BLaER1 (cell line): ENCODE measurements at regions not wholly inside any gene's neighbourhood (a gene's known extent, or its start where the extent isn't known, plus 50 kb on each side); places are given as distances from the start of the nearest gene placed in this dataset.

Experiments
- H3K27ac ChIP-seq: shearing (Covaris generic); formaldehyde crosslinking; 2 replicates; pipeline ENCODE4 v1.8.1; 2022
- H3K27me3 ChIP-seq: shearing (Covaris generic); formaldehyde crosslinking; 2 replicates; pipeline ENCODE4 v1.8.1; 2022
- H3K36me3 ChIP-seq: shearing (Covaris generic); formaldehyde crosslinking; 2 replicates; pipeline ENCODE4 v1.8.1; 2022
- H3K4me1 ChIP-seq: shearing (Covaris generic); formaldehyde crosslinking; 2 replicates; pipeline ENCODE4 v1.8.1; 2022
- H3K4me2 ChIP-seq: shearing (Covaris generic); formaldehyde crosslinking; 2 replicates; pipeline ENCODE4 v1.8.1; 2022
- H3K4me3 ChIP-seq: shearing (Covaris generic); formaldehyde crosslinking; 2 replicates; pipeline ENCODE4 v1.8.1; 2022
- H3K9ac ChIP-seq: shearing (Covaris generic); formaldehyde crosslinking; 2 replicates; pipeline ENCODE4 v1.8.1; 2022
- H3K9me3 ChIP-seq: shearing (Covaris generic); formaldehyde crosslinking; 2 replicates; pipeline ENCODE4 v1.8.1; 2022
- H4K20me1 ChIP-seq: shearing (Covaris generic); formaldehyde crosslinking; 2 replicates; pipeline ENCODE4 v1.8.1; 2022
- Cebpa-rat ChIP-seq: shearing (Covaris generic); IDR thresholded peaks from 2 replicates; pipeline ENCODE4 v1.8.1; 2022

DNA sequence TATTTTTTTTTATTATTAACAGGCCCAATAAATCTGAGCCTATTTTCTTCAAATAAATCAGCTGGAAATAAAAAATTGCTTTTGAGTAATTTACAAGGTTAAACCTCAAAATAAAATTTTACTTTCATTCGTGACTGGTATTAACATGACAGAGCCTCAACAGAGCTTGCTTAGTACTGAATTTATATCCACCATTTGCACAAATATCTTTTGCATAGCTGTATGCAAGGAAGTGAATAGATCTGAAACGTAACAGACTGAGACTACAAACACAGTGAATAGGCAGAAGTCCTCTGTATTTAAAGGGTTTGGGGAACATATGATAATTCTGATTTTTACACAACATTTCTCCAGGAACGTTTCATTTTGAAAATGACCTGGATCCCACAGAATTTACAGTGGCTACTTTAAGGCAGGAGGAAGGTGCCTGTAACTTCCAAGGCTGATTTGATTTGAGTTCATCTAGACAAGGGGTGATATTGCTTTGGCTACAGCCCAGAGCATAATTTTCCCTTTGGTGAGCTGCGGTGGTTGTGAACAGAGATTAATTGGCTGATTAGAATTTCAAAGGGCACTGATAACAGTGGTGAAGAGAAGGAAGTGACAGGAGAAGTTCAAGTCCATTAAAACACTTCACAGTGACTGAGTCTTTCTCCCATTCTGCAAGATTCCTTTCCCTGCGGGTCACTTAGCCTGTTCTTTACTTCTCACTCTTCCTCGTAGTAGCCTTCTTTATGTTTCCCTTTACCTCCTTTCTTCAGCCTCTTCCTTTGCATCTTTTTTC lies 121.2 kb upstream of the SASH1 start:
- no peak for TF ChIP-seq Cebpa-rat
- H3K4me3 ChIP-seq, result no peak overlapping the region
- 0 out of 2 replicates have a peak, but pooled peaks cover 8% of the 10 kb centered on the region for H3K27me3 ChIP-seq
- H3K27ac ChIP-seq, result no peak overlapping the region
- H3K4me2 ChIP-seq, result no peak overlapping the region
- H3K36me3 ChIP-seq, result no peaks in the 10 kb centered on the region
- H4K20me1 ChIP-seq, result no peaks in the 10 kb centered on the region
- no peak overlapping the region for H3K9ac ChIP-seq
- H3K9me3 ChIP-seq, result no peaks in the 10 kb centered on the region
- peaks cover 18% of the 10 kb centered on the region for H3K4me1 ChIP-seq

- H3K27me3 ChIP-seq, result 0 out of 2 replicates have a peak, but pooled peaks cover 8% of the 10 kb centered on the region
- no peak overlapping the region for H3K4me2 ChIP-seq
- no peaks in the 10 kb centered on the region for H3K9me3 ChIP-seq
- no peak overlapping the region for H3K4me3 ChIP-seq
- H3K36me3 ChIP-seq, result no peaks in the 10 kb centered on the region
- no peaks in the 10 kb centered on the region for H4K20me1 ChIP-seq
- H3K27ac ChIP-seq, result no peak overlapping the region
- TF ChIP-seq Cebpa-rat, result no peak
- no peak overlapping the region for H3K9ac ChIP-seq
- peaks cover 16% of the 10 kb centered on the region for H3K4me1 ChIP-seq
These were observed 120.3 kb upstream of the SASH1 start for GRCh38 chr6:148222376-148222775.

DNA sequence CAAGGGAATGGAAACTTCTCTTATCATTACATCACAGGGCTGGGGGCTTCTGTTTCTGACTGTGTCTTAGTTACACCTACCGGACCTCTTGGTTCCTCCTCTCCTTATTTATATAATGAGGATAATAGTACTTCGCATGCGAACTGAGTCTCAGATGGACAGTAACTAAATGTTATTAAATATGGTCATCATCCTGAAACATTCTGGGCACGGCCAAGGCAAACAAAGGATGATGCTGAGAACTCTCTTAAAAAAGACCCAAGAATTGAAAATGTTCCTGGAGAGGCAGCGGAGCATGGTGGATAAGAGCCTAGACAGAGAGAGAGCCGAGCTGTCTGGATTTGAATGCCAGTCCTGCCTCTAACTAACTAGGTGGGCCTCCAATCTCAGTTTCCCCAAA lies 119.8 kb upstream of the SASH1 start:
- H3K4me1 ChIP-seq, result peaks cover 11% of the 10 kb centered on the region
- H4K20me1 ChIP-seq, result no peaks in the 10 kb centered on the region
- H3K27me3 ChIP-seq, result 0 out of 2 replicates have a peak, but pooled peaks cover 8% of the 10 kb centered on the region
- no peak overlapping the region for H3K4me2 ChIP-seq
- H3K27ac ChIP-seq, result no peak overlapping the region
- H3K9me3 ChIP-seq, result no peaks in the 10 kb centered on the region
- no peak for TF ChIP-seq Cebpa-rat
- no peaks in the 10 kb centered on the region for H3K36me3 ChIP-seq
- H3K4me3 ChIP-seq, result no peak overlapping the region
- H3K9ac ChIP-seq, result no peak overlapping the region

DNA sequence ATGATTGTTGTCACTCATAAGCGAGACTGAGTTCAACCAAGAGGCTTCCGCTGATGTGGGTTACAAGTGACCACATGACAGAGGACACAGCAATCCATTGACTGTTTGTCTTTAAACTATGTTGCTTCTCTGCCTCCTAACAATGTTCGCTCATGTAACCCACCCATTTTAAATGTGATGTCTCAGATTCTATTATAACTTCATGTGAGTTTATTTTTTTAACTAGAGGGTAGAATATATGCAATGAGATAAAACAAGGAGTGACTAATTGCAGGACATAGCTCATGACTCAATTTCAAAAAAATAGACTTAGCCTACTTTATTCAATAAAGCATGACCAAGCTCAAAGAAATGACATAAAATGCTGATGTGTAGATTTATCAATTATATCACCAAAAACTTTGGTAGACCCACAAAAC lies 119.2 kb upstream of the SASH1 start:
- H3K36me3 ChIP-seq, result no peaks in the 10 kb centered on the region
- H3K4me1 ChIP-seq, result peaks cover 5% of the 10 kb centered on the region
- no peak overlapping the region for H3K4me2 ChIP-seq
- no peak overlapping the region for H3K27ac ChIP-seq
- H4K20me1 ChIP-seq, result no peaks in the 10 kb centered on the region
- no peak overlapping the region for H3K4me3 ChIP-seq
- H3K9me3 ChIP-seq, result no peaks in the 10 kb centered on the region
- TF ChIP-seq Cebpa-rat, result no peak
- 0 out of 2 replicates have a peak, but pooled peaks cover 8% of the 10 kb centered on the region for H3K27me3 ChIP-seq
- H3K9ac ChIP-seq, result no peak overlapping the region

- H3K9me3 ChIP-seq, result no peaks in the 10 kb centered on the region
- H3K27me3 ChIP-seq, result 0 out of 2 replicates have a peak, but pooled peaks cover 8% of the 10 kb centered on the region
- no peak overlapping the region for H3K4me2 ChIP-seq
- H3K36me3 ChIP-seq, result no peaks in the 10 kb centered on the region
- no peaks in the 10 kb centered on the region for H4K20me1 ChIP-seq
- no peak overlapping the region for H3K27ac ChIP-seq
- H3K4me3 ChIP-seq, result no peak overlapping the region
- TF ChIP-seq Cebpa-rat, result no peak
- H3K9ac ChIP-seq, result no peak overlapping the region
- no peaks in the 10 kb centered on the region for H3K4me1 ChIP-seq
These were observed 116.8 kb upstream of the SASH1 start for GRCh38 chr6:148225871-148226270.

DNA sequence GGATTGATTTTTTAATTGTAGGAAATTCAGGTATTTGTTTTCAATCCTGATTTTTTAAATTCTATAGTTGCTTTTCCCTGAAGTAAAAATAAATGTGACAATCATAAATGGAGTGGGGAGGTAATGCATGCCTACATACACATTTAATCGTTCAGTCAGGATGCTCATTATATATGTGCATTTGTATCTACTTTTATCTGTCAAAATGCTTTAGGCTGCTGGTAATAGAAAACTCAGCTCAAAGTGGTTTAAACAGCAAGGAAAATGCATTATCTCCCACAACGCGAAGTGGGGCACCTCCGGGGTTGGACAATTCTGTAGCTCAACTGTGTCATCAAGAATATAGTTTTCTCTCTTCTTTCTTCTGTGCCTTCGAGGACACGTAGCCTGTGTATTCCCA lies 116.4 kb upstream of the SASH1 start:
- no peaks in the 10 kb centered on the region for H3K9me3 ChIP-seq
- no peaks in the 10 kb centered on the region for H4K20me1 ChIP-seq
- H3K27ac ChIP-seq, result no peak overlapping the region
- no peak for TF ChIP-seq Cebpa-rat
- no peak overlapping the region for H3K4me3 ChIP-seq
- H3K9ac ChIP-seq, result no peak overlapping the region
- H3K4me1 ChIP-seq, result no peaks in the 10 kb centered on the region
- no peak overlapping the region for H3K4me2 ChIP-seq
- no peaks in the 10 kb centered on the region for H3K36me3 ChIP-seq
- H3K27me3 ChIP-seq, result 0 out of 2 replicates have a peak, but pooled peaks cover 8% of the 10 kb centered on the region

DNA sequence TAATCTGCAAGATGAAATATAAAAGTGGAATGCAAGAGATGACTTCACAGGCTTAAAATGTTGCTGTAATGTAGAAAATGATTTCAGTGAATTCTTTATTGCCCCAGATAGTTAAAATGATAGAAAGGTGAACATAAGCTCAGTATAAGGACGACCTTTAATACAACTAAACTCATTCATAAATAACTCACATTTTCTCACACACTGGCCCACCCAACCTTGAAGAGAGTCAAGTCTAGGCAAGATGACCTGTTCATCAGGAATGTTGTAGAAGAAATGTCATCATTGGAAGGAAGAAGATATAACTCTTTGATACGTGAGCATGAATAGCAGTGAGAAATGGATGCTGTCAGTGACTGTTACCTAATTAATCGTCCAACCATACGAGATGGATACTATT lies 111.1 kb upstream of the SASH1 start:
- no peak overlapping the region for H3K27ac ChIP-seq
- no peaks in the 10 kb centered on the region for H3K4me1 ChIP-seq
- H3K36me3 ChIP-seq, result no peaks in the 10 kb centered on the region
- H3K9ac ChIP-seq, result no peak overlapping the region
- H3K4me3 ChIP-seq, result no peak overlapping the region
- no peaks in the 10 kb centered on the region for H4K20me1 ChIP-seq
- no peaks in the 10 kb centered on the region for H3K27me3 ChIP-seq
- H3K9me3 ChIP-seq, result no peaks in the 10 kb centered on the region
- H3K4me2 ChIP-seq, result no peak overlapping the region
- no peak for TF ChIP-seq Cebpa-rat

GRCh38 chr6:148235446-148235845 lies 107.2 kb upstream of the SASH1 start:
- no peaks in the 10 kb centered on the region for H4K20me1 ChIP-seq
- H3K4me3 ChIP-seq, result no peak overlapping the region
- no peaks in the 10 kb centered on the region for H3K9me3 ChIP-seq
- no peak overlapping the region for H3K9ac ChIP-seq
- H3K4me1 ChIP-seq, result no peaks in the 10 kb centered on the region
- no peaks in the 10 kb centered on the region for H3K27me3 ChIP-seq
- no peak overlapping the region for H3K27ac ChIP-seq
- TF ChIP-seq Cebpa-rat, result no peak
- H3K4me2 ChIP-seq, result no peak overlapping the region
- H3K36me3 ChIP-seq, result no peaks in the 10 kb centered on the region

- no peaks in the 10 kb centered on the region for H3K36me3 ChIP-seq
- no peak overlapping the region for H3K27ac ChIP-seq
- no peak for TF ChIP-seq Cebpa-rat
- H3K4me1 ChIP-seq, result peaks cover 8% of the 10 kb centered on the region
- H3K27me3 ChIP-seq, result no peaks in the 10 kb centered on the region
- H3K4me3 ChIP-seq, result no peak overlapping the region
- H3K9ac ChIP-seq, result no peak overlapping the region
- no peak overlapping the region for H3K4me2 ChIP-seq
- H3K9me3 ChIP-seq, result no peaks in the 10 kb centered on the region
- H4K20me1 ChIP-seq, result no peaks in the 10 kb centered on the region
These were observed 103.9 kb upstream of the SASH1 start for GRCh38 chr6:148238713-148239112.

DNA sequence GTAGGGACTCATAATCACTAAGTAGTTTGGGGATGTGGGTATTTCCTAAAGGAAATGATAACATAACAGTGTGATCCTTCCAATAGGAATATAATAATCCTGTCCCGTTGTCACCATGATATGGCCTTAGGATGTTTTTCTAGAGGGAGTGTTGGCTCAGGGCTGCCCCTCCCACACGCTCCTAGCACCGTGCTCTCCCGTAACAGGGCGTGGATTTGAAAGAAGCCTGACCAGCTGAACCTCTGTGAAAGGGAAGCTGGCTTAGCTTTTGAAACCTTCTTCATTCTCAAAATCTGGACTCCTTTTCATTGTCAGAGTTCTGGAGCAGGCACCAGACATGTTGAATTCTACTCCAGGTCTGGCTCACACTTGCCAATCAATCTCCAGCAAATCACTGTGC lies 103.4 kb upstream of the SASH1 start:
- TF ChIP-seq Cebpa-rat, result no peak
- H3K4me2 ChIP-seq, result no peak overlapping the region
- H4K20me1 ChIP-seq, result no peaks in the 10 kb centered on the region
- peaks cover 13% of the 10 kb centered on the region for H3K4me1 ChIP-seq
- no peak overlapping the region for H3K27ac ChIP-seq
- H3K36me3 ChIP-seq, result no peaks in the 10 kb centered on the region
- H3K9me3 ChIP-seq, result no peaks in the 10 kb centered on the region
- H3K4me3 ChIP-seq, result no peak overlapping the region
- no peak overlapping the region for H3K9ac ChIP-seq
- H3K27me3 ChIP-seq, result no peaks in the 10 kb centered on the region
